Stimulated activated CD8-positive, alpha-beta memory T cell treated with anti-CD3 and anti-CD28 coated beads, Interleukin-4, amount 100 ng/mL, for 4 hours (primary cell): ENCODE measurements at regions not wholly inside any gene's neighbourhood (a gene's known extent, or its start where the extent isn't known, plus 50 kb on each side); places are given as distances from the start of the nearest gene placed in this dataset.

Experiments used
- DNase-seq, 2 donors: peaks; one replicate each; pipeline ENCODE4 v3.0.0-alpha.2; 2020; ENCODE audit warnings: low read depth in 2 of 2, low spot score in 1 of 2

- DNase-seq: no peak
Measured at GRCh38 chr18:78399992-78400503, 579.6 kb upstream of the SALL3 start.

DNA sequence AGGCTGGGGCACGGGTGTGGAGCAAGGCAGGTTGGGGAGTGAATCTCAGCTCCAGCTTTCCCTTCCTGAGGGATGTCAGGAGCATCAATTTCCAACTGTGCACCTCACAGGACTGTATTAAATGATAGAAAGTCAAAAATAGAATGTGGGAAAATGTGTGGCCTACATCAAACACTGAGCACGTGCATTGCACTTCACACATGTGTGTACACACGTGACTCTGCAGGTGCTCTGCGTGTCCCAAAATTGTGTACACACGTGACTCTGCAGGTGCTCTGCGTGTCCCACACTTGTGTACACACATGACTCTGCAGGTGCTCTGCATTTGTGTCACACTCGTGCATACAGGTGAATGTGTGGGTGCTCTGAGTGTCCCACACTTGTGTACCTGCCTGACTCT, 577.2 kb upstream of the SALL3 start:
- DNase-seq: no peak

DNA sequence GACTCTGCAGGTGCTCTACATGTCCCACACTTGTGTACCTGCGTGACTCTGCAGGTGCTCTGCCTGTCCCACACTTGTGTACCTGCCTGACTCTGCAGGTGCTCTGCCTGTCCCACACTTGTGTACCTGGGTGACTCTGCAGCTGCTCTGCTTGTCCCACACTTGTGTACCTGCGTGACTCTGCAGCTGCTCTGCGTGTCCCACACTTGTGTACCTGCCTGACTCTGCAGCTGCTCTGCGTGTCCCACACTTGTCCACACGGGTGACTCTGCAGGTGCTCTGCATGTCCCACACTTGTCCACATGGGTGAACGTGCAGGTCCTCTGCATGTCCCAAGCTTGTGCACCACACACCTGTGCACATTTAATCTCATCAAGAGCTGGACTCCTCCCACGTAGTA, 576.7 kb upstream of the SALL3 start:
- no peak for DNase-seq

DNA sequence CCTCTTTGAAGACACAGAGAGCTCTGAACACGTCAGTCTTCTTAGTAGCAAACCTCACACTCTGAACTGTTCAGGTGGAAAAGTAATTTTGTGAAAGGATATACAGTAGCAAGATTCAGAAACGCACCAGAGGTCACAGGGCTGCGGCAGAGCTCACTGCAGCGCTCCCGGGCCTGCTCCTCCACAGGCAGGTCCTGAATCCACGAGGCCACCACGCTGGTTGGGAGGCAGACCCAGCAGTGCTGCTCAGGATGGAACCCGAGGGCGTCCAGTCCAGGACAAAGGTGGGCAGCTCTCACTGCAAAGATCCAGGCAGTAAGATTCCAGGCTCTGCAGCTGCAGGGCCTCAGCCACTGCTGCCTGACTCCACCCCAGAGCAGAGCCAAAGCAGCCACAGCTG, 576.2 kb upstream of the SALL3 start:
- DNase-seq: no peak

DNA sequence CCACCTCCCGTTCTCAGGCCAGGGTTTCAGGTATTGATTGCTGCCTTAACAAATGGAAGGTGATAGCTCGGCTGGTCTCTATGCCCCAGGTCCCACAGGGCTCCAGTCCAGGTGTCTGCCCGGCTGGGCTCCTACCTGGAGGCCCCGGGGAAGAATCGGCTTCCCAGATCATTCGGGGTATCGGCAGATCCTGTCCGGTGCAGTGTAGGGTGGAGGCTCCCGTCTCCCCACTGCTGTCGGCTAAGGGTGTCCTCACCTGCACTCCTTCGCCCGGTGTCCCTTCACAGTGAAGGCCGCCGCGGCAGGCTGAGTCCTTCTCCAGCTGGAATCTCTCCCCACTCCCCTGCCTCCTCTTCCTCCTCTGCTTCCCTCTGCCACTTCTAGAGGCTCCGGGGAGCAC, 573.9 kb upstream of the SALL3 start:
- no peak for DNase-seq

- DNase-seq: no peak
Measured at GRCh38 chr18:78406743-78407465, 572.7 kb upstream of the SALL3 start.

DNA sequence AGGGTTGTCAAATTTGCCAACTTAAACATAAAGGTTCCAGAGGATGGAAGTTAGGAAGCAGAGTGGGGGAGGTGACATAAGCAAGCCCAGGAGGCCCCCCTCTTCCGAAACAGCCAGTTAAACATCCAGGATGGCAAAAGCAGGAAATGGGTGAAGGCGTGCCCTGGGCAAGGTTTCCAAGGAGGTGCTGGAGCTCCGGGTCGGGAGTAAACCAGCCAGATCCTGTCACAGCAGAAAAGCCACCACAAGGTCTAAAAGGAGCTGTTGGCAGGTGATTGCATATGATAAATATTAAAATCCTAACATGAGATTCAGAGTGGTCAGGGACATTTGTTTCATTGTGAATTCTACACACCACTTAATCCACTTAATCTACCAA, 572.2 kb upstream of the SALL3 start:
- no peak for DNase-seq

- DNase-seq: no peak
Measured at GRCh38 chr18:78408623-78409022, 571.0 kb upstream of the SALL3 start.

- DNase-seq: no peak
Measured at GRCh38 chr18:78410094-78410786, 569.4 kb upstream of the SALL3 start.

- no peak for DNase-seq
Measured at GRCh38 chr18:78411539-78411938, 568.1 kb upstream of the SALL3 start.

DNA sequence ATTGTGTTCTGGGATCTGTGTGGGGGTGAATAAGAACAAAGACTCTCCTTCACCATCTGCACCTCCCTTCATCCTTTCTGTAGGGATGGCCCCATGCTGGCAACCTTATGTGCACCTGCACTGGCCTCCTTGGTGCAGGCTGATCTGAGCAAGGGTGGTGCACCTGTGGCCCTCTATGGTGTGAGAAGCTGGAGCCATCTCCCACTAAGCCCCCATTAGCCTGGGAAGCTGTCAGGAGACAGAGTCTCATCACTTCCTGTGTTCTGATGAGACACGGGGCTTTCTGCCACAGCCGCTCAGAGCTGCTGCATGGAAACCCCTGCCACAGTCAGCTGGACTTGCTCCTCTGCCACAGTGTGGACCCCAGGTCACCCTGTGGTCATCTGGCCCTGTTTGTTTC, 565.3 kb upstream of the SALL3 start:
- DNase-seq: no peak

DNA sequence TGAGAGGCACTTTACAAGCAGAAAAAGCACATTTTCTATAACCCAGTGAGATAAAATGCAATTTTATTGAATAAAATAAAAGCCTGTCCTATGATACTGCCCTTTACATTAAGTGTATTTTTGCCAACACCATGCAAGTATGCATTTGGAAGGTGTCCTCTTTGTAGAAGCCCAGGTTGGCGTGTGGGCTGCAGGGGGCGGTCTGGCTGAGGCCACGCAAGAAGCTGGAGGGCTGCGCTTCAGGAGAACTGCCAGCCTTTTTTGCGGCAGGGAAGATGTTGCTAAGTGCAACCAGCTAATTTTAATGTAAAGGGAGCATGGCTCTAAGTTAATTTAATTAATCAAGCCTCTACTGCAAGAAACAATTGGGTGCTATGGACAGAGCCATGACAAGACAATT, 562.8 kb upstream of the SALL3 start:
- DNase-seq: no peak

DNA sequence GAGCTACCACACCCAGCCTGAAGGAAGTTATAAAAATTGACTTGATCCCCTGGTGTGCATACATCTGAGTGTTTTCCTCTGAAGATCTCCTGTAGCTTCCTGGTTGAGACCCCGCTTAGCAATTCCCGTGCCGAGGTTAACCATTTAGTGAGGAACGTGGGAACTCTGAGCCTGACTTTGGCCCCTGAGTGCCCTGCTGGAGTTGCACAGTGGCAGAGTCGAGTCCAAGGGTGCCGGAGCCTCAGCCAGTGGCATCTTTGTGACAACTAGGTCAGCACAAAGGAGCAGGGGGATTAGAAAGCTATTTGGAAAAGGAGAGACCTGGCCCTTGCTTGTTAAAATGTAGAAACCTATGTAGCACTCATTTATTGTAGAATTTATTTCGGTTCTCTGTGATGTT, 561.2 kb upstream of the SALL3 start:
- DNase-seq: no peak

- DNase-seq: no peak
Measured at GRCh38 chr18:78419171-78419570, 560.4 kb upstream of the SALL3 start.

GRCh38 chr18:78420116-78420515, 559.5 kb upstream of the SALL3 start:
- DNase-seq: no peak

- no peak for DNase-seq
Measured at GRCh38 chr18:78421392-78421791, 558.2 kb upstream of the SALL3 start.

- DNase-seq: no peak
Measured at GRCh38 chr18:78422336-78422735, 557.3 kb upstream of the SALL3 start.

DNA sequence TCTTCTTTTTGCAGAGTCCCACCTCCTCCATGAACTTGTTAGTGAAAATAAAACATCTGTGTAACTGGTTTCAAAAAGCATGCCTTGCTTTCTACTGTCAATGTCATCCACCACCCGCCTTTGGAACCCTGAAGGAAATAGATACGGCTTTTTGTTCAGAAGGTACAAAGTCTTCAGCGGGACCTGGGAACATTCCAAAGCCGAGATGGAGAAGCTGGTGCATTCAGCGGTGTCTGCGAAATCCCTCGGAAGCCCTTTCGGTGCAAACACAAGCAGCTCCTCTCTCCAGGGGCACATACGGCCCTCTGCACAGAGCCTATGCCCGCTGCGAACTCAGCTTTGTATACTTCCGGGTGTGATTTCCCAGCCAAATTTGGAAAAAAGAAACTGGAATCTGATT, 555.8 kb upstream of the SALL3 start:
- no peak for DNase-seq

DNA sequence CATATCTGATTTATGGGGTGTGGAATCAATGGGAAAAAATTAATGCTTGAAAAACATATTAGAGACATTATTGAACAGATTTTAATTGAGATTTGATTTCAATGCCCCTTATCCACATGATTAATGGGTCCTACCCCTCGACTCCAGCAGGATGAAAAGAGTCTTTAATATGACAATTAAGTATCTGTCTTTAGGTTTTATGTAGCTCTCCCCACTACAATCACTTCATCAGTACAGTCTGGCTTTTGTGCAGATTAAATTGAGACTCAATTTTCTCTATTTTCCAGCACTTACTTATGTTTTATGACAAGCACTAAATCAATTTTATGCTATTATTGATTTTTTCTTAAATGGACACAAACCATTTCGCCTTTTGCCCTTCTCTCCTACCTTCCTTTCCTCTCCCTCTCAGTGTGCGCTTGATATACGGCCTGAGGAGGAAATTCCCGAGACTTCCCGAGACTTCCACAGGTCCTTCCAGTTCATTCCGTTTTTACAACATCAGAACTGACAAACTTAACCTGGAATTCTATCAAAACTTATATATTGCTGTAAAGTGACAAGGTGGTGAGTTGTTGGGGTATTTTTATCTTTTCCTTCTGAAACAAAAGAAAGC, 555.1 kb upstream of the SALL3 start:
- DNase-seq: no peak

- DNase-seq: no peak
Measured at GRCh38 chr18:78425019-78425412, 554.6 kb upstream of the SALL3 start.

GRCh38 chr18:78427081-78427480, 552.5 kb upstream of the SALL3 start:
- DNase-seq: no peak
